H1 (cell line): ENCODE measurements at regions not wholly inside any gene's neighbourhood (a gene's known extent, or its start where the extent isn't known, plus 50 kb on each side); places are given as distances from the start of the nearest gene placed in this dataset.

Source experiments
- ATF3 ChIP-seq: IDR thresholded peaks from 2 replicates; pipeline ENCODE4 v1.6.1; 2011; ENCODE audit warnings: low read depth, mild to moderate bottlenecking, low read length; ENCODE audit not compliant: insufficient read depth
- CEBPB ChIP-seq: IDR thresholded peaks from 2 replicates; pipeline ENCODE4 v1.6.1; 2012; ENCODE audit warnings: low read depth, low read length
- CTCF ChIP-seq, 3 experiments: IDR thresholded peaks; 1 replicate in 2 of 3; 2 replicates in 1 of 3; pipeline versions ENCODE4 v1.5.1 to v1.6.1; 2011; ENCODE audit warnings: low read length in 3 of 3, mild to moderate bottlenecking in 3 of 3, inconsistent platforms in 2 of 3, low read depth in 1 of 3, moderate library complexity in 1 of 3; ENCODE audit not compliant: insufficient read depth in 1 of 3; ENCODE audit errors: control extremely low read depth in 1 of 3
- EZH2 ChIP-seq: fragments of 200-600 bp; sonication (generic); IDR thresholded peaks from 2 replicates; pipeline ENCODE4 v1.7.1; 2012; ENCODE audit warnings: low read depth, mild to moderate bottlenecking, moderate library complexity, low read length, inconsistent platforms; ENCODE audit not compliant: severe bottlenecking
- GABPA ChIP-seq: IDR thresholded peaks from 2 replicates; pipeline ENCODE4 v1.6.1; 2011; ENCODE audit warnings: mild to moderate bottlenecking, low read length, moderate library complexity, borderline replicate concordance; ENCODE audit not compliant: insufficient read depth
- POLR2A ChIP-seq, 2 experiments: IDR thresholded peaks; 1 replicate in 1 of 2; 2 replicates in 1 of 2; pipeline ENCODE4 v1.6.1; 2011; ENCODE audit warnings: low read depth in 2 of 2, low read length in 2 of 2, mild to moderate bottlenecking in 2 of 2; ENCODE audit errors: control extremely low read depth in 1 of 2
- YY1 ChIP-seq: IDR thresholded peaks from 2 replicates; pipeline ENCODE4 v1.6.1; 2011; ENCODE audit warnings: low read depth, mild to moderate bottlenecking, low read length

- TF ChIP-seq CTCF (IDR thresholded peaks at IDR 0.05; ENCODE audit: control extremely low read depth in 1 of 3, insufficient read depth in 1 of 3, low read depth in 1 of 3, low read length in 3 of 3) = no peak
- no peak for TF ChIP-seq ATF3
- TF ChIP-seq POLR2A (IDR thresholded peaks at IDR 0.05; ENCODE audit: control extremely low read depth in 1 of 2, low read depth in 2 of 2, low read length in 2 of 2) = no peak
- TF ChIP-seq YY1 = no peak
- TF ChIP-seq EZH2 = no peak
- TF ChIP-seq CEBPB = no peak
- TF ChIP-seq GABPA = no peak
These were observed 137.6 kb upstream of the PLXNA4 start for GRCh38 chr7:132713893-132714292.
